ENCODE measurements at regions not wholly inside any gene's neighbourhood (a gene's known extent, or its start where the extent isn't known, plus 50 kb on each side); places are given as distances from the start of the nearest gene placed in this dataset.

DNA sequence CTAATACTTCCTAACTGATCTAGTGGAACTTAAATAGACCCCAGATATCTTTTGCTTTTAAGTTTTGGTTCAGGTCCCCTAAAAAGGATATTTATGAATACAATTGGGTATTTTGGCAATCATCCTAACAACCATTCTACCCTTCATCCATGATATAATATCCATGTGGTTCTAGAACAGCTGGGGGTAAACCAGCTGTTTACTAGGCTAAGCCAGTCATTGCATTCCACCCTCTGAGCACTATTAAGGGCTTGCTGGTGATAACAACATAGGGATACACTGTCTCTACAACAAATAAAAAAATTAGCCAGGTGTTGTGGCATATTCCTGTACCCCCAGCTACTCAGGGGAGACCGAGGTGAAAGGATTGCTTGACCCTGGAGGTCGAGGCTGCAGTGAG is 54.8 kb upstream of the MAPK10 start:
- no peaks in the 10 kb centered on the region for H3K4me1 ChIP-seq (ENCODE audit: insufficient read depth, low read length)
- no TSS peak for BruUV-seq (replicated peaks)
- FAIRE-seq (no peak), DNase-seq (ENCODE audit: low spot score) (no peak), ATAC-seq (no peak)
- no peak overlapping the region for H3K9ac ChIP-seq (ENCODE audit: insufficient read depth, low read depth, low read length)
- TF ChIP-seq, protein P1, sequence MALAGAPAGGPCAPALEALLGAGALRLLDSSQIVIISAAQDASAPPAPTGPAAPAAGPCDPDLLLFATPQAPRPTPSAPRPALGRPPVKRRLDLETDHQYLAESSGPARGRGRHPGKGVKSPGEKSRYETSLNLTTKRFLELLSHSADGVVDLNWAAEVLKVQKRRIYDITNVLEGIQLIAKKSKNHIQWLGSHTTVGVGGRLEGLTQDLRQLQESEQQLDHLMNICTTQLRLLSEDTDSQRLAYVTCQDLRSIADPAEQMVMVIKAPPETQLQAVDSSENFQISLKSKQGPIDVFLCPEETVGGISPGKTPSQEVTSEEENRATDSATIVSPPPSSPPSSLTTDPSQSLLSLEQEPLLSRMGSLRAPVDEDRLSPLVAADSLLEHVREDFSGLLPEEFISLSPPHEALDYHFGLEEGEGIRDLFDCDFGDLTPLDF (CRISPR knock-in tag; IDR thresholded peaks at IDR 0.05): no peak
- TF ChIP-seq JUND (CRISPR knock-in tag; IDR thresholded peaks at IDR 0.05): no peak
- intact Hi-C loops (cut with micrococcal nuclease; ENCODE audit: unreplicated experiment): no loop called here
- H3K79me2 ChIP-seq (ENCODE audit: insufficient read depth, low read length): no peaks in the 10 kb centered on the region
- H3K27ac ChIP-seq (ENCODE audit: extremely low read length, insufficient read depth, low read length): no peak overlapping the region
- ChIA-PET CTCF (ENCODE audit: low intra/inter-chr PET ratio, low total read pairs) (no interaction called here), POLR2A (no interaction called here)
- no peaks in the 10 kb centered on the region for H3K9me3 ChIP-seq (ENCODE audit: low read length)
- WGBS (ENCODE audit: low lambda C conversion rate): 0% methylated on average over 2 of the region's 2 CpGs
- no peak overlapping the region for H2AFZ ChIP-seq (ENCODE audit: low read length)
- H4K20me1 ChIP-seq (ENCODE audit: insufficient read depth, low read length): no peaks in the 10 kb centered on the region
- H3K27me3 ChIP-seq (ENCODE audit: control insufficient read depth in 1 of 2, insufficient read depth in 2 of 2, low read length in 2 of 2): no peaks in the 10 kb centered on the region
- H3K4me3 ChIP-seq (replicated peaks in 1 of 3; ENCODE audit: insufficient read depth in 1 of 3, low read depth in 2 of 3, low read length in 3 of 3): no peak overlapping the region
- H3K36me3 ChIP-seq (replicated peaks in 1 of 2; ENCODE audit: control insufficient read depth in 1 of 2, insufficient read depth in 2 of 2, low read length in 2 of 2): no peaks in the 10 kb centered on the region
- H3K4me2 ChIP-seq (ENCODE audit: low read depth, low read length): no peak overlapping the region
- in situ Hi-C loops (cut with HindIII; ENCODE audit: extremely low pct_ligation_motif_present, low pct_unique_long_range_greater_than_20kb): no loop called here

- Histone ChIP-seq H3K4me1 (ENCODE audit: insufficient read depth, low read length) (no peaks in the 10 kb centered on the region), H3K27ac (ENCODE audit: extremely low read length, insufficient read depth, low read length) (no peak overlapping the region), H3K27me3 (ENCODE audit: control insufficient read depth in 1 of 2, insufficient read depth in 2 of 2, low read length in 2 of 2) (no peaks in the 10 kb centered on the region), H3K36me3 (replicated peaks in 1 of 2; ENCODE audit: control insufficient read depth in 1 of 2, insufficient read depth in 2 of 2, low read length in 2 of 2) (no peaks in the 10 kb centered on the region), H3K9me3 (ENCODE audit: low read length) (no peaks in the 10 kb centered on the region), H4K20me1 (ENCODE audit: insufficient read depth, low read length) (no peaks in the 10 kb centered on the region), H3K4me3 (replicated peaks in 1 of 3; ENCODE audit: insufficient read depth in 1 of 3, low read depth in 2 of 3, low read length in 3 of 3) (no peak overlapping the region), H3K79me2 (ENCODE audit: insufficient read depth, low read length) (no peaks in the 10 kb centered on the region), H2AFZ (ENCODE audit: low read length) (no peak overlapping the region), H3K9ac (ENCODE audit: insufficient read depth, low read depth, low read length) (no peak overlapping the region), H3K4me2 (ENCODE audit: low read depth, low read length) (no peak overlapping the region)
- DNase-seq (ENCODE audit: low spot score) (no peak), ATAC-seq (no peak), FAIRE-seq (no peak)
- intact Hi-C loops (cut with micrococcal nuclease; ENCODE audit: unreplicated experiment) (no loop called here), in situ Hi-C loops (cut with HindIII; ENCODE audit: extremely low pct_ligation_motif_present, low pct_unique_long_range_greater_than_20kb) (no loop called here)
- no TSS peak for BruUV-seq (replicated peaks)
- 4% methylated on average over 3 of the region's 3 CpGs for WGBS (ENCODE audit: low lambda C conversion rate)
- ChIA-PET CTCF (ENCODE audit: low intra/inter-chr PET ratio, low total read pairs) (no interaction called here), POLR2A (no interaction called here)
- TF ChIP-seq ZSCAN31 (CRISPR knock-in tag; IDR thresholded peaks at IDR 0.05; ENCODE audit: low read depth) (no peak), ZNF20 (CRISPR knock-in tag; IDR thresholded peaks at IDR 0.05) (no peak), CHD4 (IDR thresholded peaks at IDR 0.05; ENCODE audit: borderline replicate concordance, low read length) (no peak), KDM2A (CRISPR knock-in tag; IDR thresholded peaks at IDR 0.05; ENCODE audit: borderline replicate concordance, low read depth) (no peak), CC2D1A (CRISPR knock-in tag; IDR thresholded peaks at IDR 0.05) (no peak), TSC22D2 (CRISPR knock-in tag; IDR thresholded peaks at IDR 0.05; ENCODE audit: borderline replicate concordance) (no peak), THRA (CRISPR knock-in tag; IDR thresholded peaks at IDR 0.05; ENCODE audit: borderline replicate concordance) (no peak), KLF12 (CRISPR knock-in tag; IDR thresholded peaks at IDR 0.05; ENCODE audit: borderline replicate concordance) (no peak), GATA4 (IDR thresholded peaks at IDR 0.05; ENCODE audit: borderline replicate concordance, low read depth) (no peak), PLSCR1 (CRISPR knock-in tag; IDR thresholded peaks at IDR 0.05; ENCODE audit: borderline replicate concordance) (no peak), CENPT (CRISPR knock-in tag; IDR thresholded peaks at IDR 0.05; ENCODE audit: low read depth) (no peak), ZFYVE20 (CRISPR knock-in tag; IDR thresholded peaks at IDR 0.05; ENCODE audit: borderline replicate concordance, low read depth) (no peak), ATF7-NPFF (CRISPR knock-in tag; IDR thresholded peaks at IDR 0.05; ENCODE audit: low read depth) (no peak)
Observed at GRCh38 chr4:86416081-86416480, 56.2 kb upstream of the MAPK10 start.
